GM13977 (cell line): ENCODE measurements at regions not wholly inside any gene's neighbourhood (a gene's known extent, or its start where the extent isn't known, plus 50 kb on each side); places are given as distances from the start of the nearest gene placed in this dataset.

Experiments
- DNase-seq: peaks from one replicate; pipeline ENCODE4 v3.0.0; 2012; ENCODE audit warnings: low spot score
- CTCF ChIP-seq: IDR thresholded peaks from 2 replicates; pipeline ENCODE4 v1.5.1; 2012; ENCODE audit warnings: mild to moderate bottlenecking, control low read depth; ENCODE audit not compliant: insufficient read depth; ENCODE audit errors: extremely low read depth, missing control alignments
- in situ Hi-C: fragments of 300-500 bp; cut with MboI; formaldehyde crosslinking; loops from one replicate; pipeline ENCODE4 v1.12.0; 2022; ENCODE audit warnings: low sequenced_read_pairs, low pct_unique_long_range_greater_than_20kb, mixed read lengths, inconsistent platforms; ENCODE audit not compliant: unreplicated experiment

GRCh38 chr9:16135968-16136367 lies 583.1 kb downstream of the CCDC171 start:
- in situ Hi-C loops, result loop anchor here (25.0 kb wide), 1 partner anchor 274 kb away; no protein-coding TSS in a partner anchor
- no peak for TF ChIP-seq CTCF
- DNase-seq, result no peak

- TF ChIP-seq CTCF, result no peak
- DNase-seq, result no peak
- in situ Hi-C loops, result loop anchor here (25.0 kb wide), 1 partner anchor 274 kb away; no protein-coding TSS in a partner anchor
Observed at GRCh38 chr9:16136451-16136850, 583.6 kb downstream of the CCDC171 start.

GRCh38 chr9:16136961-16137360 lies 584.1 kb downstream of the CCDC171 start:
- TF ChIP-seq CTCF, result no peak
- DNase-seq, result no peak
- in situ Hi-C loops, result loop anchor here (25.0 kb wide), 1 partner anchor 275 kb away; no protein-coding TSS in a partner anchor

GRCh38 chr9:16138561-16139491 lies 586.0 kb downstream of the CCDC171 start:
- no peak for DNase-seq
- no peak for TF ChIP-seq CTCF
- in situ Hi-C loops, result loop anchor here (25.0 kb wide), 1 partner anchor 277 kb away; no protein-coding TSS in a partner anchor

GRCh38 chr9:16139774-16140173 lies 586.9 kb downstream of the CCDC171 start:
- DNase-seq, result no peak
- in situ Hi-C loops, result loop anchor here (25.0 kb wide), 1 partner anchor 277 kb away; no protein-coding TSS in a partner anchor
- TF ChIP-seq CTCF, result no peak

- in situ Hi-C loops, result loop anchor here (25.0 kb wide), 1 partner anchor 281 kb away; no protein-coding TSS in a partner anchor
- TF ChIP-seq CTCF, result no peak
- DNase-seq, result no peak
Observed at GRCh38 chr9:16143310-16143709, 590.5 kb downstream of the CCDC171 start.
